ENCODE measurements at regions not wholly inside any gene's neighbourhood (a gene's known extent, or its start where the extent isn't known, plus 50 kb on each side); places are given as distances from the start of the nearest gene placed in this dataset.

GRCh38 chr14:81638656-81639280, 105.1 kb upstream of the SEL1L start:
- Mint-ChIP-seq H3K4me1 (no peaks in the 10 kb centered on the region), H3K4me3 (no peak overlapping the region), H3K36me3 (no peaks in the 10 kb centered on the region), H3K9me3 (peaks cover 0 to 2% of the 10 kb centered on the region in 2 donors), H3K27me3 (no peaks in the 10 kb centered on the region), H3K27ac (no peak overlapping the region)
- ATAC-seq (replicated peaks), result no peak
- no peak for DNase-seq

GRCh38 chr14:81653626-81654025, 120.0 kb upstream of the SEL1L start:
- peaks cover 9 to 19% of the 10 kb centered on the region in 2 donors for H3K9me3 Mint-ChIP-seq
- no peaks in the 10 kb centered on the region for H3K4me1 Mint-ChIP-seq
- DNase-seq (no peak), ATAC-seq (replicated peaks) (no peak)
- no peak overlapping the region for H3K27ac Mint-ChIP-seq
- no peaks in the 10 kb centered on the region for H3K36me3 Mint-ChIP-seq
- no peak overlapping the region for H3K4me3 Mint-ChIP-seq
- peaks cover 0 to 3% of the 10 kb centered on the region in 2 donors for H3K27me3 Mint-ChIP-seq

GRCh38 chr14:81655423-81656314, 122.0 kb upstream of the SEL1L start:
- Mint-ChIP-seq H3K36me3 (no peaks in the 10 kb centered on the region), H3K4me1 (no peaks in the 10 kb centered on the region), H3K27me3 (no peaks in the 10 kb centered on the region), H3K27ac (no peak overlapping the region), H3K9me3 (peaks cover 6 to 14% of the 10 kb centered on the region in 2 donors), H3K4me3 (no peak overlapping the region)
- ATAC-seq (replicated peaks) (no peak), DNase-seq (no peak)

GRCh38 chr14:81656811-81657210, 123.2 kb upstream of the SEL1L start:
- H3K36me3 Mint-ChIP-seq, result no peaks in the 10 kb centered on the region
- no peak overlapping the region for H3K4me3 Mint-ChIP-seq

GRCh38 chr14:81662066-81662465, 128.4 kb upstream of the SEL1L start:
- Mint-ChIP-seq H3K27me3 (no peaks in the 10 kb centered on the region), H3K9me3 (peaks cover 2 to 5% of the 10 kb centered on the region in 2 donors), H3K27ac (no peak overlapping the region), H3K4me1 (no peaks in the 10 kb centered on the region), H3K36me3 (no peaks in the 10 kb centered on the region), H3K4me3 (no peak overlapping the region)
- ATAC-seq (replicated peaks) (no peak), DNase-seq (no peak)

More at GRCh38 chr14:81656811-81657210, 123.2 kb upstream of the SEL1L start:
- Mint-ChIP-seq H3K27ac (no peak overlapping the region), H3K4me1 (no peaks in the 10 kb centered on the region), H3K27me3 (no peaks in the 10 kb centered on the region), H3K9me3 (peaks cover 9 to 20% of the 10 kb centered on the region in 2 donors)
- no peak for DNase-seq
- no peak for ATAC-seq (replicated peaks)

GRCh38 chr14:81662570-81663197, 129.0 kb upstream of the SEL1L start:
- DNase-seq, result no peak
- H3K9me3 Mint-ChIP-seq, result peaks cover 2 to 5% of the 10 kb centered on the region in 2 donors
- H3K27me3 Mint-ChIP-seq, result no peaks in the 10 kb centered on the region
- no peaks in the 10 kb centered on the region for H3K4me1 Mint-ChIP-seq
- no peaks in the 10 kb centered on the region for H3K36me3 Mint-ChIP-seq
- no peak overlapping the region for H3K27ac Mint-ChIP-seq
- H3K4me3 Mint-ChIP-seq, result no peak overlapping the region
- no peak for ATAC-seq (replicated peaks)

- Mint-ChIP-seq H3K27ac (no peak overlapping the region), H3K4me1 (no peaks in the 10 kb centered on the region), H3K27me3 (no peaks in the 10 kb centered on the region), H3K9me3 (peaks cover 0 to 2% of the 10 kb centered on the region in 2 donors), H3K4me3 (no peak overlapping the region), H3K36me3 (no peaks in the 10 kb centered on the region)
- ATAC-seq (replicated peaks) (no peak), DNase-seq (no peak)
Measured at GRCh38 chr14:81668626-81669274, 135.1 kb upstream of the SEL1L start.

- Mint-ChIP-seq H3K27ac (no peak overlapping the region), H3K9me3 (peaks cover 0 to 2% of the 10 kb centered on the region in 2 donors), H3K4me1 (no peaks in the 10 kb centered on the region), H3K36me3 (no peaks in the 10 kb centered on the region), H3K27me3 (no peaks in the 10 kb centered on the region), H3K4me3 (no peak overlapping the region)
- DNase-seq, result no peak
- ATAC-seq (replicated peaks), result no peak
Measured at GRCh38 chr14:81669308-81669707, 135.7 kb upstream of the SEL1L start.

GRCh38 chr14:81673930-81674329, 140.3 kb upstream of the SEL1L start:
- H3K4me1 Mint-ChIP-seq, result no peaks in the 10 kb centered on the region
- H3K4me3 Mint-ChIP-seq, result no peak overlapping the region
- no peak overlapping the region for H3K27ac Mint-ChIP-seq
- no peaks in the 10 kb centered on the region for H3K27me3 Mint-ChIP-seq
- peaks cover 0 to 7% of the 10 kb centered on the region in 2 donors for H3K9me3 Mint-ChIP-seq
- DNase-seq, result no peak
- ATAC-seq (replicated peaks), result no peak
- H3K36me3 Mint-ChIP-seq, result no peaks in the 10 kb centered on the region

GRCh38 chr14:81676395-81676794, 142.7 kb upstream of the SEL1L start:
- no peaks in the 10 kb centered on the region for H3K36me3 Mint-ChIP-seq
- no peaks in the 10 kb centered on the region for H3K4me1 Mint-ChIP-seq
- no peak overlapping the region for H3K27ac Mint-ChIP-seq
- no peak for ATAC-seq (replicated peaks)
- peaks cover 0 to 10% of the 10 kb centered on the region in 2 donors for H3K9me3 Mint-ChIP-seq
- no peak for DNase-seq
- no peak overlapping the region for H3K4me3 Mint-ChIP-seq
- H3K27me3 Mint-ChIP-seq, result no peaks in the 10 kb centered on the region

GRCh38 chr14:81676879-81677278, 143.2 kb upstream of the SEL1L start:
- ATAC-seq (replicated peaks) (no peak), DNase-seq (no peak)
- Mint-ChIP-seq H3K36me3 (no peaks in the 10 kb centered on the region), H3K27me3 (no peaks in the 10 kb centered on the region), H3K9me3 (peaks cover 0 to 10% of the 10 kb centered on the region in 2 donors), H3K4me1 (no peaks in the 10 kb centered on the region), H3K27ac (no peak overlapping the region), H3K4me3 (no peak overlapping the region)

- Mint-ChIP-seq H3K9me3 (peaks cover 0 to 10% of the 10 kb centered on the region in 2 donors), H3K4me3 (no peak overlapping the region), H3K27ac (no peak overlapping the region), H3K27me3 (peaks cover 0 to 3% of the 10 kb centered on the region in 2 donors), H3K36me3 (no peaks in the 10 kb centered on the region), H3K4me1 (no peaks in the 10 kb centered on the region)
- ATAC-seq (replicated peaks) (no peak), DNase-seq (no peak)
Measured at GRCh38 chr14:81677736-81678135, 144.1 kb upstream of the SEL1L start.

- no peaks in the 10 kb centered on the region for H3K4me1 Mint-ChIP-seq
- peaks cover 0 to 10% of the 10 kb centered on the region in 2 donors for H3K9me3 Mint-ChIP-seq
- H3K27ac Mint-ChIP-seq, result no peak overlapping the region
- no peaks in the 10 kb centered on the region for H3K36me3 Mint-ChIP-seq
- peaks cover 0 to 4% of the 10 kb centered on the region in 2 donors for H3K27me3 Mint-ChIP-seq
- ATAC-seq (replicated peaks), result no peak
- no peak for DNase-seq
- H3K4me3 Mint-ChIP-seq, result no peak overlapping the region
Measured at GRCh38 chr14:81679226-81679625, 145.6 kb upstream of the SEL1L start.

GRCh38 chr14:81681541-81681940, 147.9 kb upstream of the SEL1L start:
- ATAC-seq (replicated peaks), result no peak
- Mint-ChIP-seq H3K9me3 (peaks cover 0 to 10% of the 10 kb centered on the region in 2 donors), H3K4me3 (no peak overlapping the region), H3K27me3 (peaks cover 0 to 4% of the 10 kb centered on the region in 2 donors), H3K4me1 (no peaks in the 10 kb centered on the region), H3K27ac (no peak overlapping the region), H3K36me3 (no peaks in the 10 kb centered on the region)
- no peak for DNase-seq

Measured in stimulated activated naive B cell treated with anti-CD40 and anti-IgM and Interleukin-4, amounts not matched to agents 10 μg/mL and 1 μg/mL and 100 μg/mL, for 72 hours (primary cell).